ENCODE measurements at regions not wholly inside any gene's neighbourhood (a gene's known extent, or its start where the extent isn't known, plus 50 kb on each side); places are given as distances from the start of the nearest gene placed in this dataset.

DNA sequence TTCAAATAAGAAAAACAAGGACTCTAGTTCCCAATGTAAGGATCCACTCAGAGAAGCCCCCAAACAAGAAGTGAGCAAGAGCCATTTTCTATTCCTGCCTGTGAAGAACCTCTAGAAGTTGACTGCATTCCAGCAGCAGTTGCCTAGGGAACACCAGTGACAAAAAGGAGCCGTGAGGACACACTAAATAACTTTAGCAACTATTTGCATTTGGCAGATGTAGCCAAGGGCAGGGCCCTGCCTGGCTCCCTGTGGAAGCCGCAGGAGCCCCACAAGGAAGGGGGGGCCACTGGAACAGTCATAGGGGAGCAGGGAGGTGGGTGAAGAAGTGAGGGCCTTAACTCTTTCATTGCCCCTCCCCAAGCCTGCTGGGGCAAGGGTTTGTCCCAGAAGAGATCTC, 470.2 kb upstream of the PROK2 start:
- no peak for TF ChIP-seq CTCF (IDR thresholded peaks at IDR 0.05; ENCODE audit: borderline replicate concordance, insufficient read depth, low read depth, low read length)
- no peak overlapping the region for H3K4me3 ChIP-seq (ENCODE audit: low read depth, low read length)

DNA sequence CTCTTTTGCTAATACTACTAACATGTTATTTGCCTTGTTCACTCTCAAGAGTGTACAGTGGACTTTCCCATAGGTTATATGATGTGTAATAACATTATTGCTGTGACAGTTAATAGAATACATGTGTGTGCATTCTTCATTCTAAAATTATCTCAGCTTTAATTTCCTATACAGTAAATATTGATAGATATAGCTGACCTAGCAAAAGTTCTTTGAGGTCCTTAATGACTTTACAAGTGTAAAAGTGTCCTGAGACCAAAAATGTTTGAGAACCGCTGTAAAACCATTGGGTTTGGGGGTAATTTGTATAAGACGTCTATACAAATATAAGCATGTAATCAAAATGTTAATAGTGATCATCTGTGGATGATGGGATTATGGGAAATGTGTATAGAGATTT, 469.5 kb upstream of the PROK2 start:
- TF ChIP-seq CTCF (IDR thresholded peaks at IDR 0.05; ENCODE audit: borderline replicate concordance, insufficient read depth, low read depth, low read length) = no peak
- no peak overlapping the region for H3K4me3 ChIP-seq (ENCODE audit: low read depth, low read length)

DNA sequence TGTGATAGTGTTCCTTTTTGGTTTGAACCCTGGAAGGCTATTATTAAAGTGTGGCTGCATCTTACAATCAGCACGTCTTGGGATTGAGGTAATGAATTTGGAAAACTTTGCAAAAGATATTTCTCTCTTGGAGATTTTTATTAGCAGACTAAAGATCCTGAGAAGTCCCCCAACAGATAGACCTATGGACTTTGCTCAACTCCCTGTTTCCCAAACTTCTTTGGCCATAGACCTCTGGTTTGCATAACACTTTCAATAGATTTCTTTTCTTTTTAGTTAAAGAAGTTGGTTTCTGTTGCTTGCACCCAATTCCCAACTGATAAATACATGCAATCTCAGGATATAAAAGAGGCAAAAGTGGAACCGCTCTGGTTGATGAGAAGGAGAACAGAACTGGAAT, 465.8 kb upstream of the PROK2 start:
- TF ChIP-seq CTCF (IDR thresholded peaks at IDR 0.05; ENCODE audit: borderline replicate concordance, insufficient read depth, low read depth, low read length) = no peak

DNA sequence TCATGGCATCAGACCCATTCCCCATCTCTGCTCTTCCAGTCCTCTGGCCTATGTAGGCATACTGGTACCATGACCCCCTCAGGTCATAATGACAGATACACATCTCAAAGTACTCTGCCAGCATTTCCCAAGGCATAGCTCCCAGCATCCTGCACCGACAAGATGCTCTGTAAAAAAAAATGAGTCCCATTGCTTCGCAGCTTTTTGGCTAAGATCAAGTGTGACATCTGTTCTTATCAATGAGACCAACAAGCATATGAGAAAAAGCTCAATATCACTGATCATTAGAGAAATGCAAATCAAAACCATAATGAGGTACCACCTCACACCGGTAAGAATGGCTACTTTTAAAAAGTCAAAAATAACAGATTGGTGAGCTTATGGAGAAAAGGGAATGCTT, 463.9 kb upstream of the PROK2 start:
- TF ChIP-seq CTCF (IDR thresholded peaks at IDR 0.05; ENCODE audit: borderline replicate concordance, insufficient read depth, low read depth, low read length) = no peak
- no peak overlapping the region for H3K4me3 ChIP-seq (ENCODE audit: low read depth, low read length)

More for the DNA sequence above, 465.8 kb upstream of the PROK2 start:
- H3K4me3 ChIP-seq (ENCODE audit: low read depth, low read length) = no peak overlapping the region

DNA sequence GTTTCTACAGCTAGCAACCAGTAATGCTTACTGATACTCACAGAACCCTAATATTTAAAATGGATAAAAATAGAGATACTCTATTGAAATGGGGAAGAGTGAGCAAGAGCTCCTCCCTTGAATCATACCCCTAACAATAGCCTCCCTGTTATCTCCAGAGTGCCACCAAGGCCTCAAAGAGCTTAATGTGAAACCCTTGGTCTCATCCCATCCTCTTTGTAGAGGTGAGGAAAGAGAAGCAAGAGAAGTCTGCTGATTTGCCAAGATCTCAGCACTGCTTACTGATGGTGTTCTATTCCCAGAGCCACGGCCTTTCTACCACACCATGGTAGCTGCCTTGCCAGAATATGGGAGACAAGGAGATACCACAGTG, 463.4 kb upstream of the PROK2 start:
- TF ChIP-seq CTCF (IDR thresholded peaks at IDR 0.05; ENCODE audit: borderline replicate concordance, insufficient read depth, low read depth, low read length) = no peak
- no peak overlapping the region for H3K4me3 ChIP-seq (ENCODE audit: low read depth, low read length)

- no peak for TF ChIP-seq CTCF (IDR thresholded peaks at IDR 0.05; ENCODE audit: borderline replicate concordance, insufficient read depth, low read depth, low read length)
- no peak overlapping the region for H3K4me3 ChIP-seq (ENCODE audit: low read depth, low read length)
Measured at GRCh38 chr3:72247645-72248388, 462.9 kb upstream of the PROK2 start.

GRCh38 chr3:72247126-72247525, 462.2 kb upstream of the PROK2 start:
- no peak for TF ChIP-seq CTCF (IDR thresholded peaks at IDR 0.05; ENCODE audit: borderline replicate concordance, insufficient read depth, low read depth, low read length)
- H3K4me3 ChIP-seq (ENCODE audit: low read depth, low read length) = no peak overlapping the region

Data from GM12875 (cell line).